H1 (cell line): ENCODE measurements at regions not wholly inside any gene's neighbourhood (a gene's known extent, or its start where the extent isn't known, plus 50 kb on each side); places are given as distances from the start of the nearest gene placed in this dataset.

Source experiments
- CTCF ChIA-PET: fragments of 300-600 bp; sonication (Branson Sonifier 250); formaldehyde crosslinking; loops from one replicate; lab custom pipeline; 2021; ENCODE audit not compliant: partially characterized antibody; lab: Charles Lee
- POLR2A ChIA-PET: fragments of 300-600 bp; sonication (Branson Sonifier 250); formaldehyde crosslinking; loops from one replicate; lab custom pipeline; 2021; ENCODE audit warnings: inconsistent platforms; ENCODE audit not compliant: partially characterized antibody; lab: Charles Lee
- DNase-seq, 2 experiments: peaks; one replicate each; pipeline versions ENCODE4 v3.0.0 to v3.0.0-alpha.2; 2010 to 2022; ENCODE audit warnings: low spot score in 2 of 2, low read depth in 1 of 2, mixed read lengths in 1 of 2
- FAIRE-seq: peaks from 2 replicates; lab custom pipeline; 2011; peaks lifted over from hg19 to GRCh38; lab: Jason Lieb, UNC
- H2AFZ ChIP-seq: 2 replicates; pipeline ENCODE4 v1.8.1; 2012; ENCODE audit warnings: low read length, inconsistent platforms
- H2AK5ac ChIP-seq: 2 replicates; pipeline ENCODE4 v1.6.1; 2013; ENCODE audit warnings: low read depth, low read length
- H2BK120ac ChIP-seq: replicated peaks from 2 replicates; pipeline ENCODE3; 2013; ENCODE audit warnings: low read depth, low read length, inconsistent platforms
- H2BK12ac ChIP-seq: 2 replicates; pipeline ENCODE4 v1.6.1; 2013; ENCODE audit warnings: low read depth, low read length
- H2BK15ac ChIP-seq: 2 replicates; pipeline ENCODE4 v1.6.1; 2013; ENCODE audit warnings: low read length
- H2BK20ac ChIP-seq: 2 replicates; pipeline ENCODE4 v1.6.1; 2013; ENCODE audit warnings: low read length
- H2BK5ac ChIP-seq: 2 replicates; pipeline ENCODE4 v1.6.1; 2013; ENCODE audit warnings: low read depth, low read length
- H3K14ac ChIP-seq: 2 replicates; pipeline ENCODE4 v1.6.1; 2013; ENCODE audit warnings: inconsistent platforms; ENCODE audit not compliant: insufficient read length
- H3K18ac ChIP-seq: 2 replicates; pipeline ENCODE4 v1.6.1; 2013; ENCODE audit warnings: low read length; ENCODE audit errors: extremely low read depth
- H3K23ac ChIP-seq: 2 replicates; pipeline ENCODE4 v1.6.1; 2013; ENCODE audit warnings: inconsistent platforms; ENCODE audit not compliant: insufficient read length
- H3K23me2 ChIP-seq: 2 replicates; pipeline ENCODE4 v1.6.1; 2013; ENCODE audit warnings: low read depth, low read length
- H3K27ac ChIP-seq: 2 replicates; pipeline ENCODE4 v1.6.1; 2011; ENCODE audit warnings: low read depth, low read length, inconsistent platforms
- H3K27me3 ChIP-seq, 4 experiments: replicated peaks in 1 of 4; 1 replicate in 1 of 4; 2 replicates in 3 of 4; pipeline versions ENCODE4 v1.6.1 to v1.8.1; 2011 to 2013; ENCODE audit warnings: low read length in 3 of 4, mild to moderate bottlenecking in 3 of 4, inconsistent platforms in 2 of 4, mixed read lengths in 2 of 4, moderate library complexity in 1 of 4; ENCODE audit not compliant: control insufficient read depth in 3 of 4, insufficient read depth in 3 of 4; ENCODE audit errors: extremely low read depth in 1 of 4
- H3K36me3 ChIP-seq, 4 experiments: 2 replicates each; pipeline versions ENCODE4 v1.6.1 to v1.8.1; 2011 to 2013; ENCODE audit warnings: mild to moderate bottlenecking in 4 of 4, low read length in 3 of 4, moderate library complexity in 2 of 4, control low read depth in 1 of 4, inconsistent platforms in 1 of 4; ENCODE audit not compliant: insufficient read depth in 4 of 4, control insufficient read depth in 2 of 4
- H3K4ac ChIP-seq: replicated peaks from 2 replicates; pipeline ENCODE3; 2013; ENCODE audit warnings: low read length, low read depth, mixed read lengths, inconsistent platforms; ENCODE audit not compliant: insufficient read length
- H3K4me1 ChIP-seq, 4 experiments: replicated peaks in 1 of 4; 1 replicate in 1 of 4; 2 replicates in 3 of 4; pipeline versions ENCODE4 v1.6.1 to v1.8.1; 2011 to 2013; ENCODE audit warnings: low read length in 3 of 4, inconsistent platforms in 2 of 4, mixed read lengths in 1 of 4; ENCODE audit not compliant: insufficient read depth in 4 of 4, control insufficient read depth in 3 of 4
- H3K4me2 ChIP-seq, 2 experiments: 2 replicates each; pipeline versions ENCODE4 v1.6.1 to v1.8.1; 2011 to 2013; ENCODE audit warnings: low read depth in 2 of 2, low read length in 2 of 2, control low read depth in 1 of 2, inconsistent platforms in 1 of 2, mild to moderate bottlenecking in 1 of 2; ENCODE audit not compliant: insufficient read depth in 1 of 2
- H3K4me3 ChIP-seq, 4 experiments: fragments of 200-600, 300-600 bp in 1 of 4; sonication (generic), shearing (Covaris generic), sonication (Bioruptor Twin) in 1 of 4; 2 replicates each; pipeline versions ENCODE4 v1.5.1 to v1.8.1; 2011 to 2016; ENCODE audit warnings: low read length in 4 of 4, low read depth in 3 of 4, control low read depth in 2 of 4, inconsistent platforms in 2 of 4, mild to moderate bottlenecking in 2 of 4, mixed read lengths in 1 of 4, moderate library complexity in 1 of 4; ENCODE audit not compliant: insufficient read depth in 2 of 4; ENCODE audit errors: extremely low read depth in 1 of 4
- H3K56ac ChIP-seq: replicated peaks from 2 replicates; pipeline ENCODE3; 2013; ENCODE audit warnings: low read depth, mild to moderate bottlenecking, mixed read lengths, low read length, inconsistent platforms; ENCODE audit not compliant: insufficient read length
- H3K79me1 ChIP-seq: 2 replicates; pipeline ENCODE4 v1.6.1; 2013; ENCODE audit warnings: low read depth, low read length, control low read depth
- H3K79me2 ChIP-seq, 2 experiments: 2 replicates each; pipeline versions ENCODE4 v1.6.1 to v1.8.1; 2012 to 2013; ENCODE audit warnings: low read length in 2 of 2, mild to moderate bottlenecking in 2 of 2, inconsistent platforms in 1 of 2; ENCODE audit not compliant: insufficient read depth in 2 of 2, control insufficient read depth in 1 of 2
- H3K9ac ChIP-seq, 4 experiments: replicated peaks in 1 of 4; 1 replicate in 1 of 4; 2 replicates in 3 of 4; pipeline versions ENCODE4 v1.6.1 to v1.8.1; 2011 to 2013; ENCODE audit warnings: low read depth in 3 of 4, low read length in 3 of 4, control low read depth in 2 of 4, mild to moderate bottlenecking in 2 of 4, moderate library complexity in 2 of 4, inconsistent platforms in 1 of 4; ENCODE audit errors: extremely low read depth in 1 of 4
- H3K9me3 ChIP-seq, 2 experiments: 2 replicates each; pipeline versions ENCODE4 v1.6.1 to v1.8.1; 2012 to 2013; ENCODE audit warnings: mild to moderate bottlenecking in 2 of 2, moderate library complexity in 2 of 2, control low read depth in 1 of 2, inconsistent platforms in 1 of 2, low read depth in 1 of 2, low read length in 1 of 2, mixed read lengths in 1 of 2; ENCODE audit not compliant: insufficient read depth in 2 of 2
- H4K20me1 ChIP-seq, 2 experiments: replicated peaks in 1 of 2; 2 replicates each; pipeline versions ENCODE3 to v1.8.1; 2011 to 2013; ENCODE audit warnings: inconsistent platforms in 2 of 2, low read length in 2 of 2, mild to moderate bottlenecking in 1 of 2; ENCODE audit not compliant: insufficient read depth in 2 of 2, control insufficient read depth in 1 of 2
- H4K5ac ChIP-seq: 2 replicates; pipeline ENCODE4 v1.6.1; 2013; ENCODE audit warnings: low read length, low read depth, mixed read lengths, inconsistent platforms; ENCODE audit not compliant: insufficient read length
- H4K8ac ChIP-seq: 2 replicates; pipeline ENCODE4 v1.8.0; 2013; ENCODE audit warnings: mild to moderate bottlenecking, moderate library complexity, low read length, inconsistent platforms; ENCODE audit not compliant: insufficient read depth; ENCODE audit errors: extremely low read depth
- H4K91ac ChIP-seq: replicated peaks from 2 replicates; pipeline ENCODE3; 2013; ENCODE audit warnings: low read length, mixed read lengths, inconsistent platforms; ENCODE audit not compliant: insufficient read length
- JUND ChIP-seq: IDR thresholded peaks from 2 replicates; pipeline ENCODE4 v1.6.1; 2011; ENCODE audit warnings: mild to moderate bottlenecking, improper control_type of control experiment, low read length
- SAP30 ChIP-seq: fragments of 300-600 bp; sonication (generic); IDR thresholded peaks from 2 replicates; pipeline ENCODE4 v1.7.1; 2012; ENCODE audit warnings: low read length, moderate library complexity, mild to moderate bottlenecking, inconsistent platforms; ENCODE audit not compliant: insufficient read depth, insufficient replicate concordance
- SIRT6 ChIP-seq: IDR thresholded peaks from one replicate; pipeline ENCODE4 v1.7.1; 2012; ENCODE audit warnings: low read length, inconsistent platforms
- WGBS, 2 experiments: shearing (Covaris generic) in 1 of 2; methylation state at CpG; one replicate each; pipeline versions ENCODE4 v1.1.6 to v1.1.7; 2013 to 2015; ENCODE audit warnings: low lambda C conversion rate in 2 of 2, mixed read lengths in 2 of 2, inconsistent platforms in 1 of 2, low coverage in 1 of 2, missing lambda C conversion rate in 1 of 2; ENCODE audit not compliant: insufficient replicate concordance in 2 of 2, insufficient coverage in 1 of 2, insufficient read length in 1 of 2; ENCODE audit errors: extremely low coverage in 1 of 2, missing lambda C conversion rate in 1 of 2; 5-methylcytosine and 5-hydroxymethylcytosine counted together

- no peak for FAIRE-seq
- Histone ChIP-seq H3K56ac (no peak overlapping the region), H2BK12ac (no peak overlapping the region), H3K4me2 (no peak overlapping the region), H3K14ac (no peak overlapping the region), H3K23me2 (no peaks in the 10 kb centered on the region), H3K18ac (no peak overlapping the region), H2AK5ac (no peak overlapping the region), H4K5ac (no peak overlapping the region), H3K4ac (no peak overlapping the region), H2BK20ac (no peak overlapping the region), H4K91ac (no peak overlapping the region), H3K36me3 (no peaks in the 10 kb centered on the region), H3K4me1 (no peaks in the 10 kb centered on the region), H3K27ac (no peak overlapping the region), H2BK15ac (no peak overlapping the region), H2BK5ac (no peak overlapping the region), H4K8ac (no peak overlapping the region), H3K9me3 (no peaks in the 10 kb centered on the region), H3K23ac (no peak overlapping the region), H3K79me2 (no peaks in the 10 kb centered on the region), H3K79me1 (no peaks in the 10 kb centered on the region), H2AFZ (no peak overlapping the region), H2BK120ac (no peak overlapping the region), H3K4me3 (no peak overlapping the region), H3K27me3 (no peaks in the 10 kb centered on the region), H3K9ac (no peak overlapping the region), H4K20me1 (no peaks in the 10 kb centered on the region)
- no peak for DNase-seq
- CTCF ChIA-PET, result interaction anchor here (1.5 to 1.8 kb wide), 2 partner anchors 11 to 70 kb away, joined by 3 to 8 read pairs; no protein-coding TSS in a partner anchor
- 86% methylated on average over 3 of the region's 3 CpGs; no CpG with 5 or more reads in 1 of the 2 experiments for WGBS, 2 experiments
- TF ChIP-seq SAP30, result no peak
- TF ChIP-seq JUND, result no peak
- TF ChIP-seq SIRT6, result no peak
- POLR2A ChIA-PET, result no interaction called here
These were observed 176.6 kb downstream of the GALC start for GRCh38 chr14:87816416-87816815.
